ENCODE measurements at regions not wholly inside any gene's neighbourhood (a gene's known extent, or its start where the extent isn't known, plus 50 kb on each side); places are given as distances from the start of the nearest gene placed in this dataset.

DNA sequence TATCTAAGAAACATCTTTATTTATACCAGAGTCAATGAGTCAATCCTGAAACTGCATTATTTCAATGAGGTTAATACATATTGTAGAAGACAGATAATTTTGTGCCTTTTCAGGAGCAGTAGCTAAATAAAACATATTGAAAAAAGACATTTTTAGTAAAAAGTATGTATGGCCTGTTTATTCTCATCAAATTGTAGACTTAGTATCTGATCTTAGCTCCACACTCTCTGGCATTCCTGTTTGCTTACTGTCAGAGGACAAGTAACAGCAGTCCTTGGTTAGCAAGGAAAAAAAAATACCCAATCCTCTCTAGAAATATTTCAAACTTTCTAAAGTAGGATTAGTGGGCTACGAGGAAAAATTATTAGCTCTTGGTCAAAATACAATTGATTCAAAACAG is 50.5 kb upstream of the GUCY1A1 start:
- Mint-ChIP-seq H3K4me3 (no peak overlapping the region), H3K27me3 (no peaks in the 10 kb centered on the region), H3K4me1 (peaks cover 0 to 3% (median 0%) of the 10 kb centered on the region in 3 donors), H3K9me3 (no peaks in the 10 kb centered on the region), H3K36me3 (no peaks in the 10 kb centered on the region), H3K27ac (no peak overlapping the region)

DNA sequence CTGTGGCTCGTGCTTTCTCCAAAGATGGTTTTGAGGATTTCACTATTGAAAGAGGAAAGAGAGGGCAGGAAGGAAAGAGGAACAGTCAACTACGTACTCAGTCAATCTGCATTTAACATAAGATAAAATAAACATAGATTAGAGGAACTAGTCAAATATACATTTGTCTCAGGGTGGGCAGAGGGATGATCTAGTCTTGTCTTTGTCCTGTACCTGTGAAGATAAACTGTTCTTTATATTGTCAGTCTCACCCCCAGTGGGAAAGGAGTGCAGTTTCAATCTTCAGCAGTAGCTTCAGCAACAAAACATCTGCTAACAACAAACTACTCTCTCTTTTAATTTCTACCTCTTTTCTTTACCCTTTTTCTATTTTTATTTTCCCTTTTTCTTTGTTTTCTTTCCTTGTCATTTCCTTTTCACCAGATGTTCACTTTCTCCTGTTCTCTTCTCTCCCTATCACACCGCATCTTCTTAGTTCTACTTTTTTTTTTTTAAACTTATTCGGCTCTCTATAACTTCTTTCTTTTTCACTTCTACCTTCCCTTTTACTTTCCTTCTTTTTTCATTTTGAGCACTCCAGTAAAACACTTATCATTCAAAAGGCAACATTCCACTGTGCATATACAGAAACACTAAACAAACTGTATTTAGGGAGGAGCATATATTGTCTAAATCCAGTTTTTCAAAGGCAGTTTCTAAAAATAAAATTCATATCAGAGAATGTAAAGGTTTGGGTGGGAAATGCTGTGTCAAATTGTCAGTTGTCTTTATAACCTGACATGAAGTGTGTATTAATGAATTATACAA is 51.4 kb upstream of the GUCY1A1 start:
- Mint-ChIP-seq H3K27me3 (no peaks in the 10 kb centered on the region), H3K9me3 (peaks cover 0 to 1% (median 0%) of the 10 kb centered on the region in 3 donors), H3K36me3 (no peaks in the 10 kb centered on the region), H3K4me1 (peaks cover 0 to 3% (median 0%) of the 10 kb centered on the region in 3 donors), H3K4me3 (no peak overlapping the region), H3K27ac (no peak overlapping the region)

DNA sequence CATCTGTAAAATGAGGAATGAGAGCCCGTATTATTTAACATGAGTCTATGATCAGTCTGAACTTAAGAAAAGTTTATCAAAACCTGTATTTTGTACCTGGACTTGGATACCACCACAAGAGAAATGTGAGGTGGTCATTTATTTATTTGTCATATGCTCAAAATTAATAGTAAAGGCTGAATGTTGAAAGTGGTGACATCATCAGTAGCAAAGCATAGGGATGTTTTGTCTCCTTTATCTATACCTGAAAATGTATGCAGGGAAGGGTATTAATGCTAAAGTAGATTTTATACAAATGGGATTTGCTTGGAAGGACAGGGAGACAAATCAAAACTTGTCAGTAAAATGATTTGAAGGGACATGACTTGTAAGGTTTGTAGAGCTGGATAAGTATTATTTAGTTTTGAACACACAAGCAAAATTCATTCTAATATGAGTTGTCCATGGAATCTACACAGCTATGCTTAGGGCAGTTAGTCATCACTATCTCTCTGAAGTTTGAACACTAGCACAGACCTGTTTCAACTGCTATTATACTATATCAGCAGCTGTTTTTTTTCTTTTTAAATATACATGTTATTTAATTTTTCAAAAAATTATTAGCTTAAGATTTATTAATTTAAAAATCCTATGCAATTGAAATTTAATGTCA is 52.4 kb upstream of the GUCY1A1 start:
- Mint-ChIP-seq H3K4me1 (peaks cover 0 to 3% (median 0%) of the 10 kb centered on the region in 3 donors), H3K27ac (no peak overlapping the region), H3K9me3 (peaks cover 0 to 3% (median 0%) of the 10 kb centered on the region in 3 donors), H3K27me3 (no peaks in the 10 kb centered on the region), H3K4me3 (no peak overlapping the region), H3K36me3 (no peaks in the 10 kb centered on the region)

DNA sequence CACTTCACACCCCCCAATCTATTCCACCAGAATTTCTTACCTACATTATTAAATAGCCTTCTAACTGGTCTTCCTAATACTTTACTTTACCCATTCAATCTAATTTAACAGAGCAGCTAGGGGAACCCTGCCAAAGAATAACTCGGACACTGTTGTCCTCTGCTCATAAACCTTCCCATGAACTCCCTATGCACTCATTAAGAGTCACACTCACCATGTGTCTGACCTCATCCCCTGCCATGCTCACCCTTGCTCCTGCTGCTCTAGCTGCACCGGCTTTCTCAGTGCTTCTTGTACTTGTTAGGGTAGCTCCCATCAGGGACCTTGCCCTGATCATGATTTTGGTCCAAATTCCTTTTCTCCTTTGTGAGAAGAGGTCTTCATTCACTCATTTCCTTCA is 54.6 kb upstream of the GUCY1A1 start:
- Mint-ChIP-seq H3K4me3 (no peak overlapping the region), H3K9me3 (peaks cover 0 to 3% (median 0%) of the 10 kb centered on the region in 3 donors), H3K27ac (no peak overlapping the region), H3K4me1 (peaks cover 0 to 3% (median 0%) of the 10 kb centered on the region in 3 donors), H3K27me3 (no peaks in the 10 kb centered on the region), H3K36me3 (no peaks in the 10 kb centered on the region)

DNA sequence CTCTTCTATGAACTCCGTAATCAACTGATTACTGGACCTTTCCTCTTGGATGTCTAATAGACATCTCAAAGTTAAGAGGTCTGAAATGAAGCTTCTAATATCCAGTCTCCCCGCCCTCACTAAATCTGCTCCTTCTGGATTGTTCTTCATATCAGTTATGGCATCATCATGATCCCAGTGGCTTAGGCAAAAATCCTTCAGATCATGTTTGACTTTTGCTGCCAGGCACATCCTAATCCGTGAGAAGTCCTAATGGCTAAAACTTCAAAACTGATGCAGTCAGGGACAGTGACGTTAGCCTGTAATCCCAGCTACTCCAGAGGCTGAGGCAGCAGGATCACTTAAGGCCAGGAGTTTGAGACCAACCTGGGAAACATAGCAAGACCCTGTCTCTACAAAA is 55.1 kb upstream of the GUCY1A1 start:
- no peaks in the 10 kb centered on the region for H3K36me3 Mint-ChIP-seq
- peaks cover 0 to 3% (median 0%) of the 10 kb centered on the region in 3 donors for H3K4me1 Mint-ChIP-seq
- H3K27ac Mint-ChIP-seq = no peak overlapping the region
- H3K4me3 Mint-ChIP-seq = no peak overlapping the region
- peaks cover 0 to 3% (median 0%) of the 10 kb centered on the region in 3 donors for H3K9me3 Mint-ChIP-seq
- no peaks in the 10 kb centered on the region for H3K27me3 Mint-ChIP-seq

DNA sequence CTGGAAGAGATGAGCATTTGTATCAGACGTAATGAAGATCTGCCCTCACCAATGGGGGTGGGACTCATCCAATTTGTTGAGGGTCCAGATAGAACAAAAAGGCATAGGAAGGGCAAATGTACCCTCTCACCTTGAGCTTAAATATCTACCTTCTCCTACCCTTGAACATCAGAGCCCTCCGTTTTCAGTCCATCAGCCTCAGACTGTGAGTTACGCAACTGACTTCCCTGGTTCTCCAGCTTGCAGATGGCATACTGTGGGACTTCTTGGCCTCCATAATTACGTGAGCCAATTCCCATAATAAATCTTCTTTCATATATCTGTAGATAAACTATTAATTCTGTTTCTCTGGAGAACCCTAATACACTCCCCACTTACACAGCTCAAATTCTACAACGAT is 56.5 kb upstream of the GUCY1A1 start:
- Mint-ChIP-seq H3K9me3 (peaks cover 0 to 3% (median 0%) of the 10 kb centered on the region in 3 donors), H3K4me1 (no peaks in the 10 kb centered on the region), H3K27me3 (no peaks in the 10 kb centered on the region), H3K4me3 (no peak overlapping the region), H3K27ac (no peak overlapping the region), H3K36me3 (no peaks in the 10 kb centered on the region)

DNA sequence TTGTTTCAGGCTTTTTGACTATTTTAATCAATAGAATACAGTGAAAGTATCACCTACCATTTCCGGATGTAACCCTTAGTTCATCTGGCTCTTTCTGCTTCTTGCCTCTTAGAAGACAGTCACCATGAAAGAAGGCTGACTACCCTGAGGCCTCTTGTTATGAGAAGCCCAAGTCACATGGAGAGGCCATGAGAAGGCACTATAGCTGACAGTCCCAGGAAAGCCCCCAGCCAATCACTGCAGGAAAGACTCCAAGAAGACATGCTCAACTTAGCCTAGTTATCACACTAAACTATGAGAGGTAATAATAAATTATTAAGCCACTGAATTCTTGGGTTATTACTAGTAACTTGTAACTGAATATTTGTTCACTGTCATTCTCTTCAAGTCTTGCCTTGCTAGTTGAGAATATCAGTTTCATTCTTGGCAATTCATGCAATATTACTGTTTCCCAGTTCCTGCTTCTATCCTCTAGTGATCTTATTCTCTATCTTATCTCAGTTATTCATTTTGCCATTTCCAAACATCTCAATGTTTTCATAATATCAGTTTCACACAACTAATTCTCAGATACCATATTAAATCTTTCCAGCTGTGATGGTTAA is 57.1 kb upstream of the GUCY1A1 start:
- H3K27ac Mint-ChIP-seq = no peak overlapping the region
- H3K27me3 Mint-ChIP-seq = no peaks in the 10 kb centered on the region
- H3K4me1 Mint-ChIP-seq = no peaks in the 10 kb centered on the region
- no peaks in the 10 kb centered on the region for H3K36me3 Mint-ChIP-seq
- H3K4me3 Mint-ChIP-seq = no peak overlapping the region
- peaks cover 0 to 3% (median 0%) of the 10 kb centered on the region in 3 donors for H3K9me3 Mint-ChIP-seq

DNA sequence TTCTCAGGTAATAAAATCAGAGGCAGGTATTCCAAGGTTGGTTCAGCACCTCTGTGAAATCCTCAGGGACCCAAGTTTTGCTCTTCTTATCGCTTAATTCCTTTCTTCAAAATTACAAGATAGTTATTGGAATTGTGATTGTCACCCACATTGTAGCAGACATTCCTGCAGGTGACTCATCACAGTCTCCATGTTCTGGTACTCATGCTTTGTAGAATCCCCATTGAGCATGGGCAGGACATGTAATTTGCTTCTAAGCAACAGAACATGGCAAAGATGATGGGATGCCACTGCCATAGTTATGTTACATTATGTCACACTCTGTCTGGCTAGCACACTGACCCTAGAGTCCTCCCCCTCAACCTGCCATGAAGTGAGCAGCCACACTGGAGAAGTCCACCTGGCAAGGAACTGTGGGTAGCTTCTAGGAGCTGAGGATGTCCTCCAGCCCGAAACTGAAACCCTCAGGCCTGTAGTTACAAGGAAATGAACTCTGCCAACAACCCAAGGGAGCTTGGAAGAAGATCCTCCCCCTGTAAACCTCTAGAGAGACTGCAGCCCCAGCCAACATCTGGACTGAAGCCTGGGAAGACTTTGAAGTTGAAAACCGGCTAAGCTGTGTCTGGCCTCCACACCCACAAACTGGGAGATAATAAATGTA is 58.3 kb upstream of the GUCY1A1 start:
- Mint-ChIP-seq H3K27ac (no peak overlapping the region), H3K27me3 (no peaks in the 10 kb centered on the region), H3K36me3 (no peaks in the 10 kb centered on the region), H3K4me1 (no peaks in the 10 kb centered on the region), H3K9me3 (peaks cover 0 to 3% (median 0%) of the 10 kb centered on the region in 3 donors), H3K4me3 (no peak overlapping the region)

DNA sequence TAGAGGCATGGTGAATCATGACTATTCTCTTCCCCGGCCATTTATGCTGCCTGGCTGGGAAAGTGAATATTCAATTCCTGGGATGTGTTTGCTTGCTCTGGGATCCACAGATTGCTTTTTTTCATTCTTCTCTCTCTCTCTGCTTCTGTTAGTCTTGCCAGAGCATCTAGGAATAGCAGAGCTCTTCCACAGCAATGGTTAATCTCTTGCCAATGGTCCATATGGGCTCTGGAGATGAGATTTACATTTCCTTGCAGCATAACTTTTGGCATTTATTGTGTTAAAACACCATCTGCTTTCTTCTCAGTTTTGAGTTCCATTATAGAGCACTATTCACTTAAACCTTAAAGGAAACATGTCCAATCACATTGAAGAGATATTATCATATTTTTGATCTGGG is 59.2 kb upstream of the GUCY1A1 start:
- no peaks in the 10 kb centered on the region for H3K36me3 Mint-ChIP-seq
- H3K4me1 Mint-ChIP-seq = no peaks in the 10 kb centered on the region
- H3K27me3 Mint-ChIP-seq = no peaks in the 10 kb centered on the region
- no peak overlapping the region for H3K27ac Mint-ChIP-seq
- H3K4me3 Mint-ChIP-seq = no peak overlapping the region
- H3K9me3 Mint-ChIP-seq = peaks cover 0 to 3% (median 0%) of the 10 kb centered on the region in 3 donors

DNA sequence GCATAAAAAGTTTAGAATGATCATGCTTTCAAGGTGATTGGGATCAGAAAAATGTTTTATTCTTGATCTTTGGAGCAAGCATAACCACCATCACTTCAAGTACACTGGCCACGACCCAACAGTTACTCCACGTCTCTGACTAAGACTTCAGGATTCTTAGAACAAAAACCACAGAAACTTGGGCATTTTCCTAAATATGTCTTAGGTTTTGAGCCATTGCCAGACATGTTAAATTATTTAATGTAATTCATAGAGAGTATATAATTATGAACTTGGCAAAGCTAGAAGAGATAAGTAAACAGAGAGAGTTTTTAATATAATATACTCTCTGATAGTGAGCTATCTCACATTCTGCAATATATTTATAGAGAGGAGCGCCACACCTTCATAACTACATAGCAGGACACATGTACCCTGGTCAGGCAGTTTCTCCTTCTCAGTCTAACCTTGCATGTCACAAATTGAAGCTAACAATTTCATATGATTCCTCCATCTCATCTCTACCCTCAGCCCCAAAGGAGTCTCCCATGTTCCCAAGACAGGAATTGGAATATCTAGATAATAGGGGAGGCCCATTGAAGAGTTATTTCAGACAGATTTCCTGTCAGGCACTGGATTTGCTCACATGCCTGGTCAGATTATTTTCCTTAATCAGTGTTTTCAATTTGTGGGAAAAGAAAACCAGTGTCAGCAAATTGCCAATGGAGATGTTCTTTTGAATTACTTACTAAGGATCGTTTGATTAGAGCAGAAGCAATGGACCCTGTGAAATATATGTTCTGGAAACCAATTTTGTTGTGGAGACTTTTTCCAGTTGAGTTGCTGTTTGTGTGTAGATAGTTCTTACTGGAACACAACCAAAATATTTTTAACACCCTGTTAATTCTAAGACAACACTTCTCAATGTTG is 61.7 kb upstream of the GUCY1A1 start:
- H3K36me3 Mint-ChIP-seq = no peaks in the 10 kb centered on the region
- peaks cover 0 to 2% (median 0%) of the 10 kb centered on the region in 3 donors for H3K9me3 Mint-ChIP-seq
- no peak overlapping the region for H3K4me3 Mint-ChIP-seq
- H3K27me3 Mint-ChIP-seq = no peaks in the 10 kb centered on the region
- no peaks in the 10 kb centered on the region for H3K4me1 Mint-ChIP-seq
- no peak overlapping the region for H3K27ac Mint-ChIP-seq

DNA sequence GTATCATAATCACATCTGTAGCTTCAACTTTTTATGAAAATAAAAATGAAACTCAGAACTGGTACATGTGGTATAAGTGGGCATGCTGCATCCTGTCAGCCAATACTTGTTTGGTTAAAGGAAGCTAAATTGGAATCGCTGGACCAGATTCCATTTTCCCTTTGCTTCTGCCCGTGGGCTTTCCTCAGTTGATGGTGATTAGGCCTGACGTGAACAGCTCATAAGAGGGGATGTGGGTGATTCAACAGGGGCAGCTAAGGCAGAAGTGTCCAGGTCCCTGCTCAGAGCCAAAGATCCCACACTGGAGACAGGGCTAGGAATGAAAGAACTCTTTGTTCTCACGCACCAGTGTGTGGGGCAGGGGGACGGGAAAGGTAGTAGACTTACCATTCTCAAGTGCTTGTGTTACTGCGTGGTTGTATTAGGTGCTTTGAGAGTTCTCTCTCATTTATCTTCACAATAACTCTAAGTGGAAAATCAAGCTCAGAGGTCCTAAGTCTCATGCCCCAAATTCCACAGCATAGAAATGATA is 63.2 kb upstream of the GUCY1A1 start:
- H3K27me3 Mint-ChIP-seq = no peaks in the 10 kb centered on the region
- H3K4me1 Mint-ChIP-seq = no peaks in the 10 kb centered on the region
- no peak overlapping the region for H3K27ac Mint-ChIP-seq
- no peaks in the 10 kb centered on the region for H3K36me3 Mint-ChIP-seq
- H3K9me3 Mint-ChIP-seq = no peaks in the 10 kb centered on the region
- no peak overlapping the region for H3K4me3 Mint-ChIP-seq

DNA sequence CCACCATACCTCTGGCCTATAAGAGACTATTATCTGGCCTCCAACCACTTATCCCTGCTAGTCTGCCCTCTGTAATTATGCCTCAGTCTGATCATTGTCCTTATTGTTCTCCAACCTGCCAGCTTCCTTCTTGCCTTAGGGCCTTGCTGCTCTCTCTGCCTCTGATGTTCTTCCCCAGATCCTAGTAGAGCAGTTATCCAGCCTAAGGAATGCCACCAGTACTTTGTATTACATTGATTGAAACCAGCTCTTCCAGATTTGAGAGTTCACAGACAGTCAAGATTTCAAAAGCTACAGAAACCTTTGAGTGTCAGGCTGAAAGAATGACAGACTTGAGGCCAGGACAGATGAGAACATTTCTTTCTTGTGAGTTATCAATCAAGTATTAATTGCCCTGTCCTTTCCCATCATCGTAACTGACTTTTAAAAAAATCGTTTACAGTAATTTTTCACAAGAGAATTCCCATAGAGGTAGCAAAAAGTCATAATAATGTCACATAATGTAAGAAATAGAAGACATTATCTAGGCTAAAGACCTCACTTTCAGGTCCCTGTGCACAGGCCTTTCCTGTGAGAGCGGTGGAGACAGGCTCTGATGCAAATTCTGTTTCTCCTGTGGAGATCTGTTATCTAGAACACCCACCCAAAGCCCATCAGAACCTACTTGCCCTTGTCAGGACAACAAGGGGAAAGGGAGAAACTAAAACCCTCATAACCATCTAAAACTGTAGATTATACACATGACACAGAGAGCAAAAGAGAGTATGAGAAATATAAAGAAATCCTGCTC is 64.1 kb upstream of the GUCY1A1 start:
- no peaks in the 10 kb centered on the region for H3K27me3 Mint-ChIP-seq
- H3K9me3 Mint-ChIP-seq = no peaks in the 10 kb centered on the region
- H3K4me1 Mint-ChIP-seq = no peaks in the 10 kb centered on the region
- no peak overlapping the region for H3K27ac Mint-ChIP-seq
- H3K36me3 Mint-ChIP-seq = no peaks in the 10 kb centered on the region
- H3K4me3 Mint-ChIP-seq = no peak overlapping the region

DNA sequence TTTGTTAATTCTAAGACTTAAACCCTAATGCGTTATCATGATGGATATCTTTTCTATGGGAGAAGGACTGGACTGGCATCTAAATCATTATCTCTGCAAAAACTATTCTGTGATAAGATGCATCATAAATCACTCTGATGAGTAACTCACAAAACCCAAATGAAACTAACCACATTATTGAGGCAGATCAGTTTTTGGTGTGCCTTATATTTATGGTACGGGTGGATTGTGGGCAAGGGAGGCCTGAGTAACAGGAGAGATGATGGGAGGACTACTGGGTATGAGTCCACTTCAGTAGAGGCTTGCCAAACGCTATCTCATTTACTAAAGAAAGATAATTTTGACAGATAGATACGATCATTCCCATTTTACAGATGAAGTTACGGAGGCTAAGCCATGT is 66.4 kb upstream of the GUCY1A1 start:
- no peaks in the 10 kb centered on the region for H3K4me1 Mint-ChIP-seq
- H3K27me3 Mint-ChIP-seq = no peaks in the 10 kb centered on the region
- H3K36me3 Mint-ChIP-seq = no peaks in the 10 kb centered on the region
- H3K4me3 Mint-ChIP-seq = no peak overlapping the region
- H3K27ac Mint-ChIP-seq = no peak overlapping the region
- H3K9me3 Mint-ChIP-seq = no peaks in the 10 kb centered on the region
